ENCODE measurements at regions not wholly inside any gene's neighbourhood (a gene's known extent, or its start where the extent isn't known, plus 50 kb on each side); places are given as distances from the start of the nearest gene placed in this dataset.

GRCh38 chr2:54374591-54375364 is 81.3 kb upstream of the SPTBN1 start:
- TF ChIP-seq CTCF (IDR thresholded peaks at IDR 0.05) (no peak), POLR2A (IDR thresholded peaks at IDR 0.05) (no peak)
